ENCODE measurements at regions not wholly inside any gene's neighbourhood (a gene's known extent, or its start where the extent isn't known, plus 50 kb on each side); places are given as distances from the start of the nearest gene placed in this dataset.

- TF ChIP-seq NAIF1 (CRISPR knock-in tag; IDR thresholded peaks at IDR 0.05; ENCODE audit: borderline replicate concordance) (no peak), ZNF749 (CRISPR knock-in tag; IDR thresholded peaks at IDR 0.05; ENCODE audit: borderline replicate concordance) (no peak), ZNF616 (CRISPR knock-in tag; IDR thresholded peaks at IDR 0.05; ENCODE audit: low read depth) (no peak), LCORL (IDR thresholded peaks at IDR 0.05) (no peak), LCORL (CRISPR knock-in tag; IDR thresholded peaks at IDR 0.05) (no peak)
- Histone ChIP-seq H3K27ac (ENCODE audit: extremely low read length, insufficient read depth, low read length) (no peak overlapping the region), H3K27me3 (ENCODE audit: control insufficient read depth in 1 of 2, insufficient read depth in 2 of 2, low read length in 2 of 2) (no peaks in the 10 kb centered on the region), H2AFZ (ENCODE audit: low read length) (no peak overlapping the region), H3K9me3 (ENCODE audit: low read length) (peaks cover 19% of the 10 kb centered on the region), H3K79me2 (ENCODE audit: insufficient read depth, low read length) (no peaks in the 10 kb centered on the region), H3K9ac (ENCODE audit: insufficient read depth, low read depth, low read length) (no peak overlapping the region), H4K20me1 (ENCODE audit: insufficient read depth, low read length) (no peaks in the 10 kb centered on the region), H3K4me3 (replicated peaks in 1 of 3; ENCODE audit: insufficient read depth in 1 of 3, low read depth in 2 of 3, low read length in 3 of 3) (no peak overlapping the region), H3K36me3 (replicated peaks in 1 of 2; ENCODE audit: control insufficient read depth in 1 of 2, insufficient read depth in 2 of 2, low read length in 2 of 2) (no peaks in the 10 kb centered on the region), H3K4me1 (ENCODE audit: insufficient read depth, low read length) (no peaks in the 10 kb centered on the region), H3K4me2 (ENCODE audit: low read depth, low read length) (no peak overlapping the region)
- DNase-seq (ENCODE audit: low spot score) = no peak
- no TSS peak for BruUV-seq (replicated peaks)
- no peak for ATAC-seq
- WGBS (ENCODE audit: low lambda C conversion rate) = 7% methylated on average over 1 of the region's 1 CpG
- no peak for FAIRE-seq
- ChIA-PET POLR2A (no interaction called here), CTCF (ENCODE audit: low intra/inter-chr PET ratio, low total read pairs) (no interaction called here)
- intact Hi-C loops (cut with micrococcal nuclease; ENCODE audit: unreplicated experiment) (no loop called here), in situ Hi-C loops (cut with HindIII; ENCODE audit: extremely low pct_ligation_motif_present, low pct_unique_long_range_greater_than_20kb) (no loop called here)
Measured at GRCh38 chr18:29605365-29605764, 1428.4 kb upstream of the CDH2 start.

DNA sequence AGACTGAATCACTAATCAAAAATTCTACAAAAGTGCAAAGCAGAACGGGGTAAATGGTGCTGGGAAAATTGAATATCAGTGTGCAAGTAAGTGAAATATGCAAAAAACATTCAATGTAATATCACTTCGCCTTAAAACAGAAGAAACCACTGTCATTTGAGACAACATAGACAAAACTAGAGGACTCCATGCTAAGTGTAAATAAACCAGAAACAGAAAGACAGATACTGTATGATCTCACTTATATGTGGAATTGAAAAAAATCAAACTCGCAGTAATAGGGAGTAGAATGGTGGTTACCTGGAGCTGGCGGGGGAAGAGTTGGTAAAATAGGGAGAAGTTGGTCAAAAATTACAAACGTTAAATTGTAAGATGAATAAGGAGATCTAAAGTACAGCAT, 1420.0 kb upstream of the CDH2 start:
- ChIA-PET POLR2A (no interaction called here), CTCF (ENCODE audit: low intra/inter-chr PET ratio, low total read pairs) (no interaction called here)
- WGBS (ENCODE audit: low lambda C conversion rate) = 30% methylated on average over 5 of the region's 5 CpGs
- in situ Hi-C loops (cut with HindIII; ENCODE audit: extremely low pct_ligation_motif_present, low pct_unique_long_range_greater_than_20kb) = no loop called here
- no peak overlapping the region for H3K27ac ChIP-seq (ENCODE audit: extremely low read length, insufficient read depth, low read length)
- H3K27me3 ChIP-seq (ENCODE audit: control insufficient read depth in 1 of 2, insufficient read depth in 2 of 2, low read length in 2 of 2) = no peaks in the 10 kb centered on the region
- no peaks in the 10 kb centered on the region for H3K36me3 ChIP-seq (replicated peaks in 1 of 2; ENCODE audit: control insufficient read depth in 1 of 2, insufficient read depth in 2 of 2, low read length in 2 of 2)
- H4K20me1 ChIP-seq (ENCODE audit: insufficient read depth, low read length) = no peaks in the 10 kb centered on the region
- ATAC-seq = no peak
- no peak overlapping the region for H3K4me3 ChIP-seq (replicated peaks in 1 of 3; ENCODE audit: insufficient read depth in 1 of 3, low read depth in 2 of 3, low read length in 3 of 3)
- intact Hi-C loops (cut with micrococcal nuclease; ENCODE audit: unreplicated experiment) = no loop called here
- no peak overlapping the region for H3K4me2 ChIP-seq (ENCODE audit: low read depth, low read length)
- H3K9me3 ChIP-seq (ENCODE audit: low read length) = no peaks in the 10 kb centered on the region
- no TSS peak for BruUV-seq (replicated peaks)
- no peak for DNase-seq (ENCODE audit: low spot score)
- H2AFZ ChIP-seq (ENCODE audit: low read length) = no peak overlapping the region
- no peak overlapping the region for H3K9ac ChIP-seq (ENCODE audit: insufficient read depth, low read depth, low read length)
- H3K4me1 ChIP-seq (ENCODE audit: insufficient read depth, low read length) = no peaks in the 10 kb centered on the region
- H3K79me2 ChIP-seq (ENCODE audit: insufficient read depth, low read length) = no peaks in the 10 kb centered on the region
- no peak for FAIRE-seq
- TF ChIP-seq SKIL (CRISPR knock-in tag; IDR thresholded peaks at IDR 0.05; ENCODE audit: borderline replicate concordance) (no peak), GTF3A (CRISPR knock-in tag; conservative IDR thresholded peaks at IDR 0.05) (no peak), PHF20 (CRISPR knock-in tag; IDR thresholded peaks at IDR 0.05) (no peak), JUND (CRISPR knock-in tag; IDR thresholded peaks at IDR 0.05) (no peak), NR2F6 (IDR thresholded peaks at IDR 0.05) (no peak), NR2F6 (CRISPR knock-in tag; IDR thresholded peaks at IDR 0.05) (no peak), ZNF460 (CRISPR knock-in tag; IDR thresholded peaks at IDR 0.05; ENCODE audit: borderline replicate concordance) (no peak)
- TF ChIP-seq, protein P1, sequence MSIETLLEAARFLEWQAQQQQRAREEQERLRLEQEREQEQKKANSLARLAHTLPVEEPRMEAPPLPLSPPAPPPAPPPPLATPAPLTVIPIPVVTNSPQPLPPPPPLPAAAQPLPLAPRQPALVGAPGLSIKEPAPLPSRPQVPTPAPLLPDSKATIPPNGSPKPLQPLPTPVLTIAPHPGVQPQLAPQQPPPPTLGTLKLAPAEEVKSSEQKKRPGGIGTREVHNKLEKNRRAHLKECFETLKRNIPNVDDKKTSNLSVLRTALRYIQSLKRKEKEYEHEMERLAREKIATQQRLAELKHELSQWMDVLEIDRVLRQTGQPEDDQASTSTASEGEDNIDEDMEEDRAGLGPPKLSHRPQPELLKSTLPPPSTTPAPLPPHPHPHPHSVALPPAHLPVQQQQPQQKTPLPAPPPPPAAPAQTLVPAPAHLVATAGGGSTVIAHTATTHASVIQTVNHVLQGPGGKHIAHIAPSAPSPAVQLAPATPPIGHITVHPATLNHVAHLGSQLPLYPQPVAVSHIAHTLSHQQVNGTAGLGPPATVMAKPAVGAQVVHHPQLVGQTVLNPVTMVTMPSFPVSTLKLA (IDR thresholded peaks at IDR 0.05) = no peak
- TF ChIP-seq, protein P2, sequence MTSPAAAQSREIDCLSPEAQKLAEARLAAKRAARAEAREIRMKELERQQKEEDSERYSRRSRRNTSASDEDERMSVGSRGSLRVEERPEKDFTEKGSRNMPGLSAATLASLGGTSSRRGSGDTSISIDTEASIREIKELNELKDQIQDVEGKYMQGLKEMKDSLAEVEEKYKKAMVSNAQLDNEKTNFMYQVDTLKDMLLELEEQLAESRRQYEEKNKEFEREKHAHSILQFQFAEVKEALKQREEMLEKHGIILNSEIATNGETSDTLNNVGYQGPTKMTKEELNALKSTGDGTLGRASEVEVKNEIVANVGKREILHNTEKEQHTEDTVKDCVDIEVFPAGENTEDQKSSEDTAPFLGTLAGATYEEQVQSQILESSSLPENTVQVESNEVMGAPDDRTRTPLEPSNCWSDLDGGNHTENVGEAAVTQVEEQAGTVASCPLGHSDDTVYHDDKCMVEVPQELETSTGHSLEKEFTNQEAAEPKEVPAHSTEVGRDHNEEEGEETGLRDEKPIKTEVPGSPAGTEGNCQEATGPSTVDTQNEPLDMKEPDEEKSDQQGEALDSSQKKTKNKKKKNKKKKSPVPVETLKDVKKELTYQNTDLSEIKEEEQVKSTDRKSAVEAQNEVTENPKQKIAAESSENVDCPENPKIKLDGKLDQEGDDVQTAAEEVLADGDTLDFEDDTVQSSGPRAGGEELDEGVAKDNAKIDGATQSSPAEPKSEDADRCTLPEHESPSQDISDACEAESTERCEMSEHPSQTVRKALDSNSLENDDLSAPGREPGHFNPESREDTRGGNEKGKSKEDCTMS (CRISPR knock-in tag; conservative IDR thresholded peaks at IDR 0.05) = no peak
